ENCODE measurements at regions not wholly inside any gene's neighbourhood (a gene's known extent, or its start where the extent isn't known, plus 50 kb on each side); places are given as distances from the start of the nearest gene placed in this dataset.
A peak's percentile ranks its signal among the peaks of the same experiment; 100 is the strongest.

GRCh38 chr10:21196822-21197395 lies 299.8 kb upstream of the NEBL start:
- DNase-seq, result no peak

- no peak for DNase-seq
These were observed 298.1 kb upstream of the NEBL start for GRCh38 chr10:21195252-21195651.

- no peak for DNase-seq
These were observed 297.4 kb upstream of the NEBL start for GRCh38 chr10:21194510-21194993.

GRCh38 chr10:21193196-21193595 lies 296.1 kb upstream of the NEBL start:
- no peak for DNase-seq

DNA sequence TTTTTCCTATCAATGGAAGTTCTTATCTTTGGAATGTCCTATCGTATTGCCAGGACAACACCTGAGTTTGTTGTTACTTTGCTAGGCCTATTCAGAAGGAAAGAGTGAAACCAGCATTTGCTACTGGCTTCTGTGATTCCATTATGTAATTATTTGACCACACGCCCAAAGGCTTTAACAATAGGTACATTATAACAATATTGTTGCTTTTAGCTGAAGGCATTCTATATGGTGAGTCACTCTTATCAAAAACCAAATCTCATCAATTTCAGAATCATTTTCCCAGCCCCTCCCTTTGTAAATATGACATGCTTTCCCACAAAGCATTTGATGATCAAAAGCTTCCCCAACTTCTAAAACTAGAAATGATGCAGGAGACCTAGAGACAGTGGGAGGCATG lies 294.4 kb upstream of the NEBL start:
- DNase-seq, result no peak

GRCh38 chr10:21184984-21185383 lies 287.9 kb upstream of the NEBL start:
- no peak for DNase-seq

DNA sequence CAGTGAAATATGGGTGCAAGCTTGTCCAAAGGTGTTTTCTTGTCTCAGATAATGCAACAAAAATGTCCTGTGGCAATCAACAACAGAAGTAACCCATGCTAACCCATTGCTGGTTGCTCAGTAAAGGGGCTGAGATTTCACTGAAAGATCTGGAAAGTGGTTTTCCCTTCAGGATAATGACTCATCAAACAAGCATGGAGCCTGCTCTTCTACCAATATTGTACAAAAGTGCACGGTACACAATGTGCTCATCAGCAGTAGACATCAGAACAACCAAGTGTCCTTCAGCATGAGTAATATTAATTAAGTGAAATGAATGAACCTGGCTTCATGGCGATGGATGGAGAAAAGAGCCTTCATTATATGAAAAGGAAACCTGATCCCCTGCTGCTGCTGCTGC lies 287.1 kb upstream of the NEBL start:
- peak; percentile 30 for DNase-seq

- no peak for DNase-seq
These were observed 285.9 kb upstream of the NEBL start for GRCh38 chr10:21183025-21183424.

DNA sequence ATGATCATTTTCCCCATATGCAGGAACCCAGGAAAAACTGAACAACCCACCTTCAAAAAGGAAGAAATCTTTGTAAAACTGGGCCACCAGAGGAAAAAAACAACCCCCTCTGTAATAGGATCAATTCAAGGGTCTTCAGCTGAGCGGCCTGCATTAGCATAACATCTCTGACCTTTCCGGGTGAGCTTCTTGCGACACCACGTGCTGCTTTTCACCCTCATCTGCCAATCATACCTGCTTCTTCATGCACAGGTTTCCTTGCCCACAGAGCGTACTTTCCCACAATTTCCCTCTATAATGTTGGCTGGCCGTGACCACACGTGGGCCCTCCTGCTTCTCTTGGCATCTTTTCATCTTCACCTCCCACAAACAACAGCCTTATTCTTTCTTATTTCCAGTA lies 284.3 kb upstream of the NEBL start:
- DNase-seq, result no peak

- no peak for DNase-seq
These were observed 283.5 kb upstream of the NEBL start for GRCh38 chr10:21180604-21181003.

GRCh38 chr10:21176934-21177480 lies 279.9 kb upstream of the NEBL start:
- DNase-seq, result no peak

GRCh38 chr10:21175797-21176196 lies 278.7 kb upstream of the NEBL start:
- no peak for DNase-seq

DNA sequence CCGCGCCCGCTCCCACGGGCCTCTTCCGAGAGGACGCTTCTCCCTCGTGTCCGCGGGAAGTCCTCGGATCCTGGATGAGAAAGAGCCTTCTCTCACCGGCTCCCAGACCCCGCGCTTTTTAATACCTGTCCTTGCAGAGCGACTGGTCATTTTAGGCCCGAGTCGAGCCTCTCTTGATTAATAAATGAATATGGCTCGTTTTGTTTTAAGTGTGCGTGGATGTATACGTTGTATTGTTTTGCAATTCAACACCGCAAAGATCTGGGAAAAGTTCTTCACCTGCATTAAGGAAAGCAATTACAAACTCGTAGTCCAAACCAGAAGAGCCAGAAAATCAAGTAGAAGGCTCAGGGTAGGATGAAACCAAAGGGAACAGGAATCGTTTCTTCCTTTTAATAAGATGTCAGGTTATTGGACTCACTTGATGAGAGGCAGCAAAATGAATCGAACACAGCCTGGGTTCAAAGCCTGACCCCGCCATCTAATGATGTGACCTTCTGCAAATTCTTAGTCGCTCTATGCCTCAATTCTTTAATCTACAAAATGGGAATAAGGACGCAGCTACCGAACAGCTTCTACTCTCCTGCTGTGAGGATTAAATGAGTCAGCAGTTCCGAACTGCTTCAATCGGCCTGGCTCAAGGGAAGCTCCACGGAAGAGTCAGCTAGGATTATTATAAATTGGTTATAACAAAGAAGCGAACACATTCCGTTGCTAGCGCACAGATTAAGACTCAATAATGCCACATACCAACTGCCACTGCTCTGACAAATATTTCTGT lies 277.8 kb upstream of the NEBL start:
- DNase-seq, result no peak

GRCh38 chr10:21173802-21174714 lies 276.9 kb upstream of the NEBL start:
- DNase-seq, result peak; percentile 20

GRCh38 chr10:21172930-21173801 lies 276.1 kb upstream of the NEBL start:
- DNase-seq, result peak; percentile 4

DNA sequence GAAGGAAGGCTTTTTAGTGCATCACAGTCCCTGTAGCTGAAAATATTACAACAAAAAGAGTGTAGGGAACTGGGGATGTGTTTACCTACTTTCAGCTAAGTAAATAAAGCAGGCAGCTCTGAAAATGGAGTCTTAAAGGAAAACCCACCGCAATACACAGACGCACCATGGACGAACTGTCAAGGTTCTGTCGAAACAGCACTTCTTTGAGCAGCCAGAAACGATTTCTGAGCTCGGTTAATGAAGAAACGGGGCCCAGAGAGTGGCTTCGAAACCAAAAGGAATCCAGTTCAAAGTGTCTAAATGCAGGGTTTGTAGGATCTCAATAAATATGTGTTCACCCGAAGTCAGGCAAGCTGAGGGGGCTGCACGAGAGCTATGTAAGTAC lies 275.4 kb upstream of the NEBL start:
- no peak for DNase-seq

DNA sequence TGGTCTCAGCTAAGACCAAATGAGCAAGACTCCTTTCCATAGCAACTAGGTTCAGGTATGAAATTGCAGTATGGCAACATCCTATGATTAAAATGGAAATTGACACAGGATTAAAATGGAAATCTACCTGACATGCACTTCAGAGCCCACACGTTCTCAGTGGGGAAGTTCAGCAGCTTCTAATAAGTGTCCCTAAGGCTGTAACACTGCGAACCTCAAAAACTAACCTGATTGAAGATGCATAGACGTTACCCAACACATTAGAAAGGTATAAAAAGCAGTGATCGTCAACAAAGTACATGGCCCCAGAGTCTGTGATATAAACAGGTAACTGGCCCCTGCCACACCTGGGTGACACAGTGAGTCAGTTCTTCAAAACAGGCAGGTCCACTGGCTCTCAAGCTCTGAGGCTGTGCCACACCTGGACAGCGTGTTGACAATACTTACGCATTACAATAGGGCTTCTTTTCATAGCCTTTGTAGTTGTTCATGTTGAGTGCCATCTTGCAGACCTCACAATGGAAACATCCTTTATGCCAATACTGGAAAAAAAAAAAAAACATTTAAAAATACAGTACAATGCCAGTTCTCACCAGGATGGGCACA lies 274.9 kb upstream of the NEBL start:
- peak; percentile 14 for DNase-seq

GRCh38 chr10:21171197-21171935 lies 274.3 kb upstream of the NEBL start:
- no peak for DNase-seq

- no peak for DNase-seq
These were observed 273.1 kb upstream of the NEBL start for GRCh38 chr10:21170216-21170615.

GRCh38 chr10:21169271-21169670 lies 272.2 kb upstream of the NEBL start:
- no peak for DNase-seq
